GM19438 (cell line): ENCODE measurements at regions not wholly inside any gene's neighbourhood (a gene's known extent, or its start where the extent isn't known, plus 50 kb on each side); places are given as distances from the start of the nearest gene placed in this dataset.

ENCODE experiments used
- ATAC-seq: cut with Tn5 transposase; IDR thresholded peaks from one replicate; pipeline ENCODE4 v1.9.1; 2021; ENCODE audit warnings: low read depth; ENCODE audit not compliant: unreplicated experiment

DNA sequence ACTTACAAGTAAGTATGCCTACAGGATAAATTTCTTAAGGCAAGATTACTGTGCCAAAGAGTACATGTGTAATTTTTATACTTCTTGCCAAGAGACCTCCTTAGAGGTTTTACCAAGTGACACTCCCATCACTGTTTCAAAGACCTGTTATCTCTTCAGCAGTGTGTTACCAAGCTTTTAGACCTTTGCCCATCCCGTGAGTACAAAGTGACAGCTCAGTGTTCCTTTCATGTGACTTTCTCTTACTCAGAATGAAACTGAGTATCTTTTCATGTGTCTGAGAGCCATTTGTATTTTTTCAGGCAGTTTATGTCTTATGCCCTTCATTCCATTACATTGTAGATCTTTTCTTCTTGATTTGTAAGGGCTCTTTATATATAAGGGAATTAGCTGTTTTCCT lies 287.5 kb upstream of the SALL3 start:
- ATAC-seq: no peak

GRCh38 chr18:78693429-78693828 lies 286.2 kb upstream of the SALL3 start:
- no peak for ATAC-seq

- no peak for ATAC-seq
Measured at GRCh38 chr18:78696698-78697435, 282.8 kb upstream of the SALL3 start.

DNA sequence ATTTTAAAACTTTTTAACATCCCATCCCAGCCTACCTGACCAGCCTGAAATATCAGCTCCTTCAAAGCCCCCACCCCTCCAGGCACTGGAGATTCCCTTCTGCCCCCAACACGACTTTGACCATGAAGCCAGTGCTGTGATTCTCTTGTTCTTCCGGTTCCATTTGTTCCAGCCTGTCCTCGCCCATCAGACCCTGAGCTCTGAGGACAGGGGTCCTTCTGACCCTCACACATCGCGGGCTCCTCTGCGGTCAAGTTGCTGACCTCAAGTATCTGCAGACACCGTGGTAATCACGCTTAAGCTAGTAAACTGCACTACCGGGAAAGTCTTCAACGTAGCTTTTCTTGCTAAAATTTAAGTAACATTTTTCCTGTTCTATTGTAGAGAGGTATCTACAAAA lies 282.2 kb upstream of the SALL3 start:
- no peak for ATAC-seq

DNA sequence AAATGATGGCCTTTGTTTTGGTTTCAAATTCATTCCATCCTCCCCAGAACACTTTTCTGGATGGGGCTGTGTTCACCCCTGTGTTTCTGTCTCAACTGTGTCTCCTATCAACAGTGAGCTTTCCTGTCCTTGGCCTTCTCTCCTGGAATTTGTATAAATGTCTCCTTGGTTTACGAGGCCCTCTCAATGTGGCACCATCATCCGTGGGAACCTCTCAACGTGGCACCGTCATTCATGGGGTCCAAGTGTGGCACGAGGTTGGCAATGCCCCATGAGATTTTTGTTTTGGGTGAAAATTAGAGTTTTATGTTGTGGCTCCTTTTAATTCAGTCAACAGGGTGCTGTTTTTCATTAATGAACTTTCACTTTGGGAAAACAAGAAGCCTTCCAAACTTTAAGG lies 280.7 kb upstream of the SALL3 start:
- no peak for ATAC-seq

- no peak for ATAC-seq
Measured at GRCh38 chr18:78699499-78699898, 280.1 kb upstream of the SALL3 start.

DNA sequence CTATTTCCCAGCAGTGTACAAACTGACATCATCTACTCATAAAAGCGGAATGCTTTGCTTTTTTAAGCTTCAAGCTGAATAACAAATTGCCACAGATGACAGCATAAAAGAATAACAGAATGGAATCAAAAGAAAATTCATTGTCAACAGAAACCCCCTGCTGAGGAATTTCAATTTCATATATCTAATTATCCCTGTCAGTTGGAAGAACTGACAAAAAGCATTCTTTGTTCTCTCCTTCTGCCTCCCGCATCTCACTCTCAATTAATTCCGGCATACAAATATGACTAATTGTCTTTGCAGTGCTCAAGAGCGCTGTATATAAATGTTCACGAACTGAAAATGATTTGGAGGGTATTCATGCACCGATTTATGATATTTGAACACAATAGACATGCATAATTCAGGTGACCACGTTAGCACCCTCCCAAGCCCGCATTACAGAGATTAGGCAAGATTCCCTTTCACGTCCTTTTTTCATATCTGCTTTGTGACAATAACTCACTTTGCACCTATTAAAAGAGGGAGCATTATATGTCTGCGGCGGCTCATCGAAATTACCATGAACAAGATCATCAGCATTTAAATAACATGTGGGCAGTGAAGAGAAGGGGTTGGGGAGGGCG lies 277.7 kb upstream of the SALL3 start:
- no peak for ATAC-seq

DNA sequence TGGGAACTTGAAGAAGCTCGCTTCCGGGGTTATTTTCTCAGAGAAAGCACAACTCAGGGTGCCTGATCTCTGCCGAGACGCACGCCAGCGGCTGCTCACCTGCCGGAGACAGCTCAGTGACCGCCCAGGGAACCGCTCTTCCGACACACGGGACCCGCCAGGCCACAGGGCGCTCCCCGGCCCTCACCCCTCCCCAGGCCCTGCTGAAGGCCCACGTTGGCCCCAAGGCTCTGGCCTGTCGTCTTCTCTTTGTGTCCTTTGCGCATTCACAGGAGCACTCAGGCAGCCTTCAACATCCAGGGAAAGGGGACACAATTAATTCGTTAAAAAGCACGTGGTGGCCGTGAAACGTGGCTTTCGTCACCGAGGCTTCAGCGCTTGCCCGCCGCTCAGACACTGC lies 276.3 kb upstream of the SALL3 start:
- no peak for ATAC-seq

GRCh38 chr18:78704971-78705461 lies 274.6 kb upstream of the SALL3 start:
- ATAC-seq: no peak

GRCh38 chr18:78709261-78709809 lies 270.3 kb upstream of the SALL3 start:
- no peak for ATAC-seq

DNA sequence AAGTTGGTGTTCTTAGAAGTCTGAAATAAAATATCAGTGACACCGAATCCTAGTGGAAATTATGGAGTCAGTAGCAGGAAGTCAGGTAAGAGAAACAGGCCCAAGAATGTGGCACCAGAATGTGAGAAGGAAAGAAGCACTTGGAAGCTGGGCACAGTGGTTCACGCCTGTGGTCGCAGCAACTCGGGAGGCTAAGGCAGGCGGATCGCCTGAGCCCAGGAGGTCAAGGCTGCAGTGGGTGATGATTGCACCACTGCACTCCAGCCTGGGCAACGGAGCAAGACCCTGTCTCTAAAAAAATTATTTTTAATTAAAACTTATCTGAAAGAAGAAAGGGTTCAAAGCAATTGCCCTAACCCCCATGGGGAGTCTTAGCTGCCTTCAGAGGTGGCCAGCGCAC lies 268.3 kb upstream of the SALL3 start:
- ATAC-seq: no peak

- ATAC-seq: no peak
Measured at GRCh38 chr18:78711971-78712370, 267.6 kb upstream of the SALL3 start.

GRCh38 chr18:78713069-78713468 lies 266.5 kb upstream of the SALL3 start:
- no peak for ATAC-seq

DNA sequence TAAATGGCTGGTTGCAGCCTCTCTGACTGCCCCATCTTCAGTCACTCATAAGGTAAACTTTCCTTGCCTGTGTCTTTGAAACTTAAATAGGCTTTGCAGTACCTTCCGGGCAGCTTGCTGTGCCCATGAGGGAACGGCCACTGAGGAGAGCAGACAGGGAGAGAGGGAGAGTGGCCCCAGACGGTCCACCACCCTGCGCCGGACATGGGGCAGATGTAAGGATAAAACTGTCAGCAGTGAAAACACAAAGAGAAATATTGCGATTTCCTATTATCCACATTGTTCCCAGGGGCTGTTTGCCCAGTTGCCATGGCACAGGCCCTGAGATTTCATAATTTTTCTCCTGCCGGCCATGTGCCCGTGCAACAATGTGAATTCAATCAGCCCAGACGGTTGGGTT lies 265.9 kb upstream of the SALL3 start:
- ATAC-seq: no peak

GRCh38 chr18:78716022-78716421 lies 263.6 kb upstream of the SALL3 start:
- ATAC-seq: no peak

DNA sequence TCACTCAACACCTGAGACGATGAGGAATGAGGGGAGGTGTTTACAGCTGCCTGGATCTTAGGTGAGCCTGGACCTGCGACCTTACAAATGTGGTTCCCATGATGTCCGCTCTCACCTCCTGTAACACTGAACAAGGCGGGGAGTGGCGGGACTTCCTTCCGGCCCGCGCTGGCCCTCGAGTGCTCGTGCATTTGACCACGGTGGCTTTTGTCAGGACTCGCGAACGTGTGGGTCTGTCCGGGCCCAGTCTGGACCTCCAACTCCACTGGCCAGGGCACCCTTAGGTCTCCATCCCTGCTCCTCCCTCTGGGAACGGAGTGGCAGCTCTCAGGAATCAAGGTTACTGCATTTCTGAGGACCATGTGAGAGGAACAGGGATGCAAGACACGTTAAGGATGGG lies 263.0 kb upstream of the SALL3 start:
- ATAC-seq: no peak

GRCh38 chr18:78717051-78717765 lies 262.4 kb upstream of the SALL3 start:
- ATAC-seq: no peak

DNA sequence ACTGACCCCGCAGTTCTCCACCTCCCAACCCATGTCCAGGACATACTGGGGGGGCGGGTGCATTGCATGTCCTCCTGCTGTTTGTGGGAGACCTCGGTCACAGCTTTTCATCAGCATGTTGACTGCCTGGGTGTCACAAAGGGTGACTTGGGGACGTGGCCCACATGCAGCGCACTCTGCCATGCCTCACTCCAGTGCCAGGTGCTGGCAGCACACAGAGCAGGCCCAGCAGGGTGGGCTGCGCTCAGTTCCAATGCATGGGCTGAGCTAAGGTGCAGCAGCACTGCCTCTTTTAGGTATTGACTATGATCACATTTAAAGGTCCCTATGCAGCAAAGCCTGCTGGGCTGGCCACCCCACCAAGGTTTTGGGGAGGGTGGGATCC lies 261.9 kb upstream of the SALL3 start:
- no peak for ATAC-seq

GRCh38 chr18:78719821-78720220 lies 259.8 kb upstream of the SALL3 start:
- ATAC-seq: no peak

DNA sequence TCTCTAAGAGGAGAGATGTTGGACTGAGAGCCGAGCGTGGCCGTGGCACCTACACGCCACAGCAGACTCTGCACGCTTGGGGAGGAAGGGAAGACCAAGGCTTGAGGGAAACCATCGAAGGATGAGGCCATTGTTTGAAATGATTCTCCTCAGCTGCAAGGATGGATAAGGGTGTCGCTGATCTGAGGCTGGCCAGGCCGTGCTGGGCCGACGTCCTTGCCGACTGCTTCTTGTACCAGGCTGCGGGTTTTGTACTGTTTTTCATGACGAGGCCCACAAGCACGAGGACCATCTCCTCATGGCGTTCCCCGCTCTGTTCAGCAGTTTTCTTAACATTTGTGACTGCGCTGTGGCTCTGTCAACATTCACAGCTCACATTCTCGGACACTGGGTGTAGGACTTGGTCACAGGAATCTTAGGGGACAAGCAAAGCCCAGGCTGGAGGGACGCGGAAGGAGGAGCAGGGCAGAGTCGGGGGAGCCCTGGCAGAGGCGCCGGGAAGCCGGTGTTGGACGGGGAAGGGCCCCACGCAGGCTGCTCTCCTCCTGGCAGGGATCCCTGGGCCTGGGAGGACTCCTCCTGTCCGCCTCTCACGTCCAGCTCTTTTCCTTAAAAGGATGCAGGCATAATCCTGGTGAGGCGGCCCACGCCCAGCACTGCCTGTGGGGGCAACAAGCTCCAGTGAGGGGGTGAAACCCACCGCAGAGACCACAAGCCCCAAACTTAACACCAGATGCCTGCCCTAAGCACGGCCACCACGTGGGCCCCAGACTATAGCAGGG lies 259.0 kb upstream of the SALL3 start:
- no peak for ATAC-seq
